HG03571 (cell line): ENCODE measurements at regions not wholly inside any gene's neighbourhood (a gene's known extent, or its start where the extent isn't known, plus 50 kb on each side); places are given as distances from the start of the nearest gene placed in this dataset.
"Not testable (repeated sequence)": the region's sequence is repeated elsewhere in the genome, so short reads cannot be mapped to it uniquely, and the experiment has no call there.

Source experiments
- ATAC-seq: cut with Tn5 transposase; IDR thresholded peaks from one replicate; pipeline ENCODE4 v1.9.1; 2021; ENCODE audit not compliant: unreplicated experiment

GRCh38 chr16:59597269-59597668 lies 863.2 kb upstream of the GOT2 start:
- no peak for ATAC-seq

DNA sequence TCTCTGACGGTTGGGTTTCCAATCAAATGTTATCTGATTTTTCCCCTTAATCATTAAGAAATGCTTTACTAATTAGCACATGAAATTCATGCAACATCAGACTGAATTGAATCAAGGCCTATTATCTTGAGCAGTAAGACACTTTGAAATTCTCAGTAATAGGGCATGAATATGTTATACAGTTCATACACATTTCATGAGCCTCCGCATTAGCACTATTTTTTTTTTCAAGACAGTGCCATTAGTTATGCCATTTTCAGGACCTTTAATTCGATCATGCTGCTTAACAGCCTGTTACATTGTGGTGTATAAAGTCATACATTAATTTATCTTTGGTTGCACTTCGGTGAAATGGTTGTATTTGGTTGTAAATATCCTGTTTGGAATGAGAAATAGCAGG lies 862.6 kb upstream of the GOT2 start:
- no peak for ATAC-seq

DNA sequence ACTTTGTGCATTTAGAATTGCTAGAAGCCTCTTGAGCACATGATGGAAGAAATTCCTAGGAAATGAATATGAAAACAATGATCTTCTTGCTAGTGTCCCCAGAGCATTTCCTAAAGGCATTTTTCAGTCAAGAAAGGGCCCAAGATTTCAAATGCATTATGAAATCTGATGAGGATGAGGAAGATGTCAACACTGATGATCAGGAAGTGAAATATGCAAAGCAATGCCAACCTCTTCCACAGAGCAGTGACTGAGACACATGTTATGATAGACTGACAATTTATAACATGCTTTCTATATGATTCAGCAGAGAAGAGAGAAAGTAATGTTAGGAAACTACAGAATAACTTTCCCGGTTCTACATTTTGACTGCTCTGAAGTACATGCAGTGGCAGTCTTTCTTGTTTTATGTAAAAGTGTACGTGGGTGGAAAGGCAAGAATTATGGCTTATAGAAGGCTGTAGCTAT lies 859.1 kb upstream of the GOT2 start:
- no peak for ATAC-seq

DNA sequence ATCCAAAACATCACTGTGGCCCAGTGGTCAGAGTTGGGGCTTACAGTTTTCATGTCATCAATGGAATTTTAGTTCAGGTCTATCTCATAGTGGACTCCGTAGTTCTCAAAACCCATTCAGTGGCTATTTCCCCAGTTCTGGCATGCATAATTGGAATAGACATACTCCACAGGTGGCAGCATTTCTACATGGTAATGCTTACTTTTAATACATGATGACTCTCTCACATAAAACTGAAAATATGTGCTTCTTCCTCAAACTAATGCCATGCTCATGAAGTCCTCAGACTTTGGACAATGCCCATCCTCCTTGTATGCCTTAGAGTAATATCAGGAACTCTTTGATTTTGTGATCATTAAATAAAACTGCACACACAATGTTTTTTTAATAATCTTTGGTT lies 857.4 kb upstream of the GOT2 start:
- no peak for ATAC-seq

- ATAC-seq, result no peak
These were observed 856.7 kb upstream of the GOT2 start for GRCh38 chr16:59590845-59591244.

GRCh38 chr16:59586331-59586730 lies 852.2 kb upstream of the GOT2 start:
- ATAC-seq, result no peak

DNA sequence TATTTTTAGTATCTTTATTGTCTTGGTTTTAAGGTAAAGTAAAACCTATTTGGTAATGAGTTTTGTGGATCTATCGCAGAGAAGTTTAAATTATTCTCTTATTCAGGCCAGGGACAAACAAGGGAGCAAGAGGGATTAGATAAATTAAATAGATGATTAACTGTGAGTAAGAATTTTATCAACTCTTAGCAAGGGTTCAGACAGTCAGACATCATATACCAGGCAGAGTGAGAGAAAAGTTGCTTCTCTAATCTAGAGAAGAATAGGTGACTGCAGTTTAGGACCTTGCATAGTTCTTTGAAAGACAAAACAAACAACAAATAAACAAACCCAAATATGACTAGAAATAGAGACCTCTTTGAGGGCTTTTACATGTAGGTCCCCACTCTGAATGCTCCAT lies 840.2 kb upstream of the GOT2 start:
- no peak for ATAC-seq

GRCh38 chr16:59573528-59574271 lies 839.6 kb upstream of the GOT2 start:
- no peak for ATAC-seq

- ATAC-seq, result no peak
These were observed 833.4 kb upstream of the GOT2 start for GRCh38 chr16:59567496-59567895.

DNA sequence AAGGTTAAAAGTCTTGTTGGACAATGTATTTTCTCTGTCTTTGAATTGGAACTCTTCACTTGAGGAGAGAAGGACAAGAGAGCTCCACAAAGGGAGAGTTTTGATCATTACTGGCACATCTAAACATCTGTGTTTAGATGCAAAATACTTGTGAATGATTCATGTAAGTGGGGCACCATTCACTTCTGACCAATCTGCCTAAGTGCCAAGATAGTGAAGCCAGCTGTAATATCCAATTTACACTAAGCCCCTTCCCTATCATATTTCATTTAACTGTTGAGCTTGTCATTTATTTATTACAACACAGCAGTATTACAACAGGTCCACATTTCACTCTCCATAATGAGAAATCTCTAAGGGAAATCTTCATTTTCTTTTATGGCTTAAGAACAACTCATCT lies 832.3 kb upstream of the GOT2 start:
- no peak for ATAC-seq

DNA sequence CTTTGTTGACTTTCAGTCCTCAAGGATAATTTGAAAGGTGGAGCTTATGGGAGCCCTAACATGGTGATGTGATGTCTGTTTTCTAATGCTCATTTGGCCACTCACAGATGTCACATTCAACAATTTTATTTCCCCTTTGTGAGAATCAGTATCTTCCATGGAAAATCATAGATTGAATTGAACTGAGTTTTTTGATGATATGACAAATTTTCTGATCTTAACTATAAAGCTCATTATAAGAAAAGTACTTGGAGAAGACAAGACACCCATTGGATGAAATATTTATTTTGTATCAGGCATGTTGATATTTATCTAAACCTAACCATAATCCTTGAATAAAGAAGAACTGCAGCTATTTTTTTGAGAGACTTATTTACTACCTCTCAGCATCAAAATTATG lies 824.6 kb upstream of the GOT2 start:
- no peak for ATAC-seq

DNA sequence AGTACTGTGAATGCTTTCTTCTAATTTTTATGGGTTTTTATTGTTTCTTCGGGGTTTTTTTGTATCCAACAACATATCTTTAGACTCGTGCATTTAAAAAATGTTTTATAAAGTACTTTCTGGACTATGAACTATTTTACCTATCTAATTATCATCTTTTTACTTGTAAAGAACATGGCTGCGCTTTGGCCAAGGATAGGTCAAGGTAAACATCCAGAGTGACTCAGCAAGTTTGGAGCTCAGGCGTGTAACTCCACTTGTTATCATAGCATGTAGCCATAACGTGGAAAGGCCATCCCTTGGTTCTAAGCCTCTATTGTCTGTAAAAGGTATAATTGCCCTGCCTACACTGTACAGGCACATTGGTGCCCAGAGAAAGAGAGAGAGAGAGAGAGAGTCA lies 818.0 kb upstream of the GOT2 start:
- ATAC-seq, result no peak

GRCh38 chr16:59545721-59546120 lies 811.6 kb upstream of the GOT2 start:
- ATAC-seq, result no peak

- no peak for ATAC-seq
These were observed 809.5 kb upstream of the GOT2 start for GRCh38 chr16:59543641-59544040.

DNA sequence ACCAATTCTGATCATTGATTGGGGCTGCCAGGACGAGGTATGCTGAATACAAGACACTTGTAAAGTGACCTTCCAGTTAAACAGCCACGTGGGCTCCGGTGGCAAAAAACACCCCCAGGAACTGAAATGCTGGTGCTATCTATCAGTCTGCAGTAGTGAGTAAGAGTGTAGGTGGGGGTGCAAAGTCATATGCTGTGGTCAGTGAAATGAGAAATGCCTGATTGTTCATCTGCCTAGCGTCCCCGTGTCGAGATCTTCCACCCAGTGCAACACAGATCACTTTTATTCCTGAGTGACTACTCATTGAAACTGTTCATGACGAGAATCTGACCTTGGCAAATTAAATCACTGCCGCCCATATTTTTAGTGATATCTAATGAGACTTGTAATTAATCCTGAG lies 806.5 kb upstream of the GOT2 start:
- no peak for ATAC-seq

DNA sequence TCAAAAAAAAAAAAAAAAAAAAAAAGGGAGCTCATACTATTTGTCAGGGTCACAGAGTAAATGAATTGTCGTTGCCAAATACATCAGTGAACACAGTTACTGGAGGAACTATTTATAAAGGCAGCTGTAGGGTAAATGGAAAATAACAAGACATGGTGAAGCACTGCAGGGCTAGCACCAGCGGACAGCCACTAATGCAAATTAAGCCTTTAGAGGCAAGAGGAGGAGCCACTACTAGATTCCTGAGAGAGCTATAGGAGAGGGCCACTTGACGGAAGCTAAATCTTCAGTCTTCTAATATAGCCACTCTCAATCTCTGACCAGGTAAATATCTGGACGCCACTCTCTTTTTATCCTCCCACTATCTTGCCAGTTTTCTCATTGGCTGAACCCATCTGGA lies 801.2 kb upstream of the GOT2 start:
- ATAC-seq, result no peak

GRCh38 chr16:59527206-59527997 lies 793.3 kb upstream of the GOT2 start:
- ATAC-seq, result no peak

DNA sequence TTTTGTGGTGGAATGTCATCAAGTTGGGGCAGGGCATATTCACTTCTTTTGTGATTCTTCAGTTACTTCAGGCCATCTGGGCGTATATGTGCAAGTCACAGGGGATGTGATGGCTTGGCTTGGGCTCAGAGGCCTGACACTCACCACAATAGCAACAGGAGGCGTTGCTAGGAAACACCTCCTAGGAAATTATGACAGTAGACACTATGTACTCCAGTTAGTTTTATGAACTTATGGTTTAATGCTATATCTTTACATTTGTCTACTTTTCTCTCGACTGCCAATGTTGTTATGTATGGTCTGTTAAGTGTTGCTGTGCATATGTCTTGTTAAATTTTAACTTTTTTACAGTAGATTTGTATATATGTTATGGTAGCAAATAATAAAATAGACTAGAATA lies 788.7 kb upstream of the GOT2 start:
- no peak for ATAC-seq

- ATAC-seq, result not testable (repeated sequence)
These were observed 784.6 kb upstream of the GOT2 start for GRCh38 chr16:59518721-59519120.

DNA sequence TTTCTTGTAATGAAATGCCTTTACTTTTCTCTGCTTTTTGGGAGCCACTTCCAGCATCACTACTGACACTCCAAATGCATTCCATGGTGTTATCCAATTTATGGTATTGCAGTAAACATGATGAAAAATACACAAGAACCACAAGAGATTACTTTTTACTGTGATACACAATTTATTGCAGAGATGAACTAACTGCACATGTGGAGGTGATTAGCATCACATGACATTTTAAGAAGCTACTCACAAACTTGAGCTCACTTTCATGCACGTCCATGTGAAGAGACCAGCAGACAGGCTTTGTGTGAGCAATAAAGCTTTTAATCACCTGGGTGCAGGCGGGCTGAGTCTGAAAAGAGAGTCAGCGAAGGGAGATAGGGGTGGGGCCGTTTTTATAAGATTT lies 780.5 kb upstream of the GOT2 start:
- no peak for ATAC-seq

- no peak for ATAC-seq
These were observed 775.9 kb upstream of the GOT2 start for GRCh38 chr16:59510008-59510424.

DNA sequence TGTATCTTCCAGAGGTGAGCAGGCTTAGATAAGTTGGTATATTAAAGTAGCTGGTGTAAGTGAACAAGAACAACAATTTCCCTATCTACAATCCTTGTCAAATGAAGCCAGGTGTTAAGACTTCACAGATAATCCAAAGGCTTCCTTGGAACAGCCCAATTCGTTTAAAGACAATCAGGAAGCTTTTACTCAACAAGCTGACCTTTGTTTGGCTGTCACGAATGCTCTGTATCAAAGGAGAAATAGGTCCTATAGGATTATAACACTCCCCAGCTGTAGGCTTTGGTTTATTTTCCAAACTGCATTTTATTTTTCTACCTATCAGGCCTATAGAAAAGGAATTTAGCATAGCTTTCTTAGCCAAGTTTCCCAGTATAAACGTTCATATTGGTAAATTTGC lies 766.5 kb upstream of the GOT2 start:
- no peak for ATAC-seq
